ENCODE measurements at regions not wholly inside any gene's neighbourhood (a gene's known extent, or its start where the extent isn't known, plus 50 kb on each side); places are given as distances from the start of the nearest gene placed in this dataset.

DNA sequence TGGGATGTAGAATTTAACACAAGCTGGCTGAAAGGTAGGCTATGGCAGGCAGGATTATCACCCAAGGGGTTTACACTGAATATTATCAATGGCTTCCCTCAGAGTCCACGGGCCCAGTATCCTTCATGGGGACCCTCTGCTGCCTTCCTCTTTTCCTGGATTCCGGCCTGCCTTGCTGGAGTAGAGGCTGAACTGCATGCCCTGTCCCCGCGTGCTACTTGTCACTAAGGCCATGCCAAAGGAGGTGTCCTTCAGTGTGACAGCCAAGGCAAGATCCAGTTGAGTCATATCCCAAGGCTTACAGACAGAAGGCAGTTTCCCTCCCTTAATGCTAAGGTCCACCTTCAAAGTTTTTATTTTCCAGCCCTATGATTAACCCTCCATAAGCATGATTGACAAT, 156.3 kb downstream of the CYP26B1 start:
- no TSS peak for BruUV-seq (replicated peaks)
- intact Hi-C loops (cut with micrococcal nuclease; ENCODE audit: unreplicated experiment): no loop called here
- CTCF ChIA-PET: no interaction called here
- peaks cover 45% of the 10 kb centered on the region for H3K27me3 Mint-ChIP-seq (ENCODE audit: unreplicated experiment)
- no peaks in the 10 kb centered on the region for H3K4me1 Mint-ChIP-seq (ENCODE audit: low read depth, unreplicated experiment)
- H3K4me3 Mint-ChIP-seq (ENCODE audit: low read depth, unreplicated experiment): no peak overlapping the region
- TF ChIP-seq CTCF (IDR thresholded peaks at IDR 0.05; ENCODE audit: unreplicated experiment): no peak
- H3K36me3 Mint-ChIP-seq (ENCODE audit: insufficient read depth, unreplicated experiment): no peaks in the 10 kb centered on the region
- no peak for DNase-seq
- no peak overlapping the region for H3K27ac Mint-ChIP-seq (ENCODE audit: unreplicated experiment)
- H3K9me3 Mint-ChIP-seq (ENCODE audit: low read depth, unreplicated experiment): no peaks in the 10 kb centered on the region

DNA sequence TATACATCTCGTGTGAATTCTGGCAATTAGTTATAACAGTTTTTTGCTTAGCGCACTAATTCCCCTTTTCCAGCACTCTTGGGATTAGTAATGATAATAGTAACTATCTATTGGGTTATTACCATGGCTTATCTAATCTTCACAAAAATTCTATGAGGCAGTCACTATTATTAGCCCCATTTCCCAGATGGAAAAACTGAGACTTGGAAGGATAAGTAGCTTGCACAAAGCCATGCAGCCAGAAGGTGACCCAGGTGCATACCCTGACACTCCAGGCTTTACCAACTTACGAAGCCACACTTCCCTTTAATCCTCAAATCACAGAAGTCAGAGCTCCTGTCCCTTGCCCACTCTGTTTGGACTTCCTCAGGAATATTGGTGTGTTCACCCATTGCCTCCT, 156.8 kb downstream of the CYP26B1 start:
- no peak for TF ChIP-seq CTCF (IDR thresholded peaks at IDR 0.05; ENCODE audit: unreplicated experiment)
- H3K27ac Mint-ChIP-seq (ENCODE audit: unreplicated experiment): no peak overlapping the region
- intact Hi-C loops (cut with micrococcal nuclease; ENCODE audit: unreplicated experiment): no loop called here
- DNase-seq: no peak
- peaks cover 45% of the 10 kb centered on the region for H3K27me3 Mint-ChIP-seq (ENCODE audit: unreplicated experiment)
- H3K9me3 Mint-ChIP-seq (ENCODE audit: low read depth, unreplicated experiment): no peaks in the 10 kb centered on the region
- no peak overlapping the region for H3K4me3 Mint-ChIP-seq (ENCODE audit: low read depth, unreplicated experiment)
- CTCF ChIA-PET: no interaction called here
- H3K36me3 Mint-ChIP-seq (ENCODE audit: insufficient read depth, unreplicated experiment): no peaks in the 10 kb centered on the region
- H3K4me1 Mint-ChIP-seq (ENCODE audit: low read depth, unreplicated experiment): no peaks in the 10 kb centered on the region
- no TSS peak for BruUV-seq (replicated peaks)

DNA sequence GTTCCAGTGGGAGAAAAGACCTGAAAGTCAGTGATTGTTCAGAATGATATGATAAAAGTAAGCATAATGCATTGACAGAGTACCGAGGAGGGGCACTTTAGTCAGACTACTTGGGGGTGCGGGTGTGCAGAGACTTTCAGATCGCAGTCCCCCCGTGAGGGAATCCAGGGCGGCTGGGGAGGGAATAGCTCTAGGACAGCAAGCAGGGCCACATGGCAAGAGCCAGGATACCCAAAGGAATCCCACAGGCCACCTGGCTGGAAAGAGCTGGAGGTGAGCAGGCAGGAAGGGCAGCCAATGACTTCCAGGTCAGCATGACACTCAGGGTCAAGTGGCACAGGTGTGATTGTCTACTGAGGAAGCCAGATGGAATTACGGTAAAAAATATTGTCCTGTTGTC, 157.5 kb downstream of the CYP26B1 start:
- TF ChIP-seq CTCF (IDR thresholded peaks at IDR 0.05; ENCODE audit: unreplicated experiment): no peak
- Mint-ChIP-seq H3K4me3 (ENCODE audit: low read depth, unreplicated experiment) (no peak overlapping the region), H3K27ac (ENCODE audit: unreplicated experiment) (no peak overlapping the region), H3K27me3 (ENCODE audit: unreplicated experiment) (peaks cover 45% of the 10 kb centered on the region), H3K4me1 (ENCODE audit: low read depth, unreplicated experiment) (no peaks in the 10 kb centered on the region), H3K9me3 (ENCODE audit: low read depth, unreplicated experiment) (no peaks in the 10 kb centered on the region), H3K36me3 (ENCODE audit: insufficient read depth, unreplicated experiment) (no peaks in the 10 kb centered on the region)
- CTCF ChIA-PET: no interaction called here
- intact Hi-C loops (cut with micrococcal nuclease; ENCODE audit: unreplicated experiment): no loop called here
- no TSS peak for BruUV-seq (replicated peaks)
- no peak for DNase-seq

- DNase-seq: no peak
- BruUV-seq (replicated peaks): no TSS peak
- H3K4me1 Mint-ChIP-seq (ENCODE audit: low read depth, unreplicated experiment): no peaks in the 10 kb centered on the region
- intact Hi-C loops (cut with micrococcal nuclease; ENCODE audit: unreplicated experiment): no loop called here
- H3K27me3 Mint-ChIP-seq (ENCODE audit: unreplicated experiment): peaks cover 42% of the 10 kb centered on the region
- CTCF ChIA-PET: no interaction called here
- H3K36me3 Mint-ChIP-seq (ENCODE audit: insufficient read depth, unreplicated experiment): no peaks in the 10 kb centered on the region
- no peaks in the 10 kb centered on the region for H3K9me3 Mint-ChIP-seq (ENCODE audit: low read depth, unreplicated experiment)
- no peak overlapping the region for H3K27ac Mint-ChIP-seq (ENCODE audit: unreplicated experiment)
- no peak for TF ChIP-seq CTCF (IDR thresholded peaks at IDR 0.05; ENCODE audit: unreplicated experiment)
- no peak overlapping the region for H3K4me3 Mint-ChIP-seq (ENCODE audit: low read depth, unreplicated experiment)
These were observed 158.0 kb downstream of the CYP26B1 start for GRCh38 chr2:71989671-71990070.

GRCh38 chr2:71988170-71988569, 159.5 kb downstream of the CYP26B1 start:
- no peak overlapping the region for H3K4me3 Mint-ChIP-seq (ENCODE audit: low read depth, unreplicated experiment)
- peaks cover 27% of the 10 kb centered on the region for H3K27me3 Mint-ChIP-seq (ENCODE audit: unreplicated experiment)
- no peak for DNase-seq
- TF ChIP-seq CTCF (IDR thresholded peaks at IDR 0.05; ENCODE audit: unreplicated experiment): no peak
- intact Hi-C loops (cut with micrococcal nuclease; ENCODE audit: unreplicated experiment): no loop called here
- H3K9me3 Mint-ChIP-seq (ENCODE audit: low read depth, unreplicated experiment): no peaks in the 10 kb centered on the region
- H3K4me1 Mint-ChIP-seq (ENCODE audit: low read depth, unreplicated experiment): no peaks in the 10 kb centered on the region
- no TSS peak for BruUV-seq (replicated peaks)
- H3K27ac Mint-ChIP-seq (ENCODE audit: unreplicated experiment): no peak overlapping the region
- no peaks in the 10 kb centered on the region for H3K36me3 Mint-ChIP-seq (ENCODE audit: insufficient read depth, unreplicated experiment)
- CTCF ChIA-PET: no interaction called here

All from Calu3 (cell line).